OCI-LY3 (cell line): ENCODE measurements at regions not wholly inside any gene's neighbourhood (a gene's known extent, or its start where the extent isn't known, plus 50 kb on each side); places are given as distances from the start of the nearest gene placed in this dataset.
A peak's percentile ranks its signal among the peaks of the same experiment; 100 is the strongest.

ENCODE experiments used
- H2AFZ ChIP-seq: fragments of 200-600, 300-600 bp; shearing (Covaris generic); 2 replicates; pipeline ENCODE4 v1.6.0; 2014; ENCODE audit warnings: antibody characterized with exemption, low read depth, low read length
- H3K27ac ChIP-seq: fragments of 200-600, 300-600 bp; sonication (generic); 2 replicates; pipeline ENCODE4 v1.5.1; 2014; ENCODE audit warnings: mild to moderate bottlenecking, low read length, moderate library complexity, mixed read lengths
- H3K27me3 ChIP-seq: fragments of 200-600, 300-600 bp; sonication (generic); 2 replicates; pipeline ENCODE4 v1.6.1; 2014; ENCODE audit warnings: low read depth, low read length, mixed read lengths
- H3K36me3 ChIP-seq: fragments of 200-600, 300-600 bp; sonication (generic); replicated peaks from 2 replicates; pipeline ENCODE3; 2014; ENCODE audit warnings: low read depth, low read length, mixed read lengths
- H3K4me1 ChIP-seq: fragments of 300-600, 200-600 bp; sonication (generic); 2 replicates; pipeline ENCODE4 v1.6.1; 2014; ENCODE audit warnings: low read length, mixed read lengths
- H3K4me2 ChIP-seq: fragments of 200-600, 300-600 bp; sonication (generic); 2 replicates; pipeline ENCODE4 v1.6.1; 2014; ENCODE audit warnings: low read length, mixed read lengths
- H3K4me3 ChIP-seq: fragments of 300-600, 200-600 bp; sonication (generic); 2 replicates; pipeline ENCODE4 v1.5.1; 2014; ENCODE audit warnings: antibody characterized with exemption, mild to moderate bottlenecking, low read length, moderate library complexity
- H3K79me2 ChIP-seq: fragments of 300-600, 200-600 bp; shearing (Covaris generic); 2 replicates; pipeline ENCODE4 v1.6.1; 2014; ENCODE audit warnings: mild to moderate bottlenecking, low read length, mixed read lengths
- H3K9ac ChIP-seq: fragments of 300-600, 200-600 bp; shearing (Covaris generic); 2 replicates; pipeline ENCODE4 v1.6.0; 2014; ENCODE audit warnings: mild to moderate bottlenecking, low read length, moderate library complexity
- H3K9me3 ChIP-seq: fragments of 200-600, 300-600 bp; shearing (Covaris generic); 2 replicates; pipeline ENCODE4 v1.6.1; 2014; ENCODE audit warnings: low read length, mixed read lengths; ENCODE audit not compliant: insufficient read depth
- H4K20me1 ChIP-seq: fragments of 200-600, 300-600 bp; sonication (generic); 2 replicates; pipeline ENCODE4 v1.6.1; 2016; ENCODE audit warnings: low read length, mixed read lengths; ENCODE audit not compliant: insufficient read depth
- CTCF ChIP-seq: fragments of 200-600, 300-600 bp; sonication (generic); IDR thresholded peaks from 2 replicates; pipeline ENCODE4 v1.5.1; 2014; ENCODE audit warnings: antibody characterized with exemption, low read length, low read depth
- EZH2phosphoT487 ChIP-seq: fragments of 200-600 bp; shearing (Covaris generic); IDR thresholded peaks from 2 replicates; pipeline ENCODE4 v1.6.1; 2018; ENCODE audit warnings: antibody characterized with exemption, mixed run types, low read depth

- H3K27me3 ChIP-seq, result no peaks in the 10 kb centered on the region
- peaks cover 27% of the 10 kb centered on the region for H3K4me1 ChIP-seq
- peak overlapping the region; percentile 64 for H3K27ac ChIP-seq
- TF ChIP-seq EZH2phosphoT487, result no peak
- no peak for TF ChIP-seq CTCF
- peak overlapping the region; percentile 18; the same call in 1 of the 2 replicates for H2AFZ ChIP-seq
- H4K20me1 ChIP-seq, result no peaks in the 10 kb centered on the region
- H3K9ac ChIP-seq, result peak overlapping the region; percentile 36; the same call in 1 of the 2 replicates
- peak overlapping the region; percentile 48 for H3K4me3 ChIP-seq
- peak overlapping the region; percentile 51 for H3K4me2 ChIP-seq
- H3K9me3 ChIP-seq, result 0 out of 2 replicates have a peak, but pooled peaks cover 5% of the 10 kb centered on the region
- H3K79me2 ChIP-seq, result no peaks in the 10 kb centered on the region
- peaks cover 3% of the 10 kb centered on the region for H3K36me3 ChIP-seq
Observed at GRCh38 chr18:39414009-39414700, 1848.6 kb upstream of the CELF4 start.

- H2AFZ ChIP-seq, result peak overlapping the region; percentile 51; the same call in 1 of the 2 replicates
- H3K9ac ChIP-seq, result no peak overlapping the region
- H3K36me3 ChIP-seq, result no peaks in the 10 kb centered on the region
- no peak overlapping the region for H3K27ac ChIP-seq
- H3K79me2 ChIP-seq, result no peaks in the 10 kb centered on the region
- H3K4me1 ChIP-seq, result no peaks in the 10 kb centered on the region
- no peak overlapping the region for H3K4me2 ChIP-seq
- no peaks in the 10 kb centered on the region for H3K9me3 ChIP-seq
- no peak overlapping the region for H3K4me3 ChIP-seq
- no peak for TF ChIP-seq EZH2phosphoT487
- TF ChIP-seq CTCF, result no peak
- H3K27me3 ChIP-seq, result no peaks in the 10 kb centered on the region
- no peaks in the 10 kb centered on the region for H4K20me1 ChIP-seq
Observed at GRCh38 chr18:39406941-39407340, 1841.3 kb upstream of the CELF4 start.

GRCh38 chr18:39403121-39403520 is 1837.5 kb upstream of the CELF4 start:
- H3K79me2 ChIP-seq, result no peaks in the 10 kb centered on the region
- H2AFZ ChIP-seq, result no peak overlapping the region
- no peak overlapping the region for H3K9ac ChIP-seq
- no peaks in the 10 kb centered on the region for H3K36me3 ChIP-seq
- H3K4me3 ChIP-seq, result no peak overlapping the region
- H3K4me2 ChIP-seq, result no peak overlapping the region
- TF ChIP-seq CTCF (no peak), EZH2phosphoT487 (no peak)
- no peaks in the 10 kb centered on the region for H4K20me1 ChIP-seq
- H3K9me3 ChIP-seq, result no peaks in the 10 kb centered on the region
- H3K27me3 ChIP-seq, result no peaks in the 10 kb centered on the region
- H3K27ac ChIP-seq, result no peak overlapping the region
- no peaks in the 10 kb centered on the region for H3K4me1 ChIP-seq

GRCh38 chr18:39399662-39400061 is 1834.1 kb upstream of the CELF4 start:
- H3K79me2 ChIP-seq, result no peaks in the 10 kb centered on the region
- H2AFZ ChIP-seq, result no peak overlapping the region
- H3K36me3 ChIP-seq, result no peaks in the 10 kb centered on the region
- no peaks in the 10 kb centered on the region for H3K27me3 ChIP-seq
- no peak overlapping the region for H3K4me3 ChIP-seq
- H3K27ac ChIP-seq, result no peak overlapping the region
- H4K20me1 ChIP-seq, result no peaks in the 10 kb centered on the region
- H3K4me1 ChIP-seq, result no peaks in the 10 kb centered on the region
- H3K9ac ChIP-seq, result no peak overlapping the region
- H3K4me2 ChIP-seq, result no peak overlapping the region
- no peak for TF ChIP-seq CTCF
- TF ChIP-seq EZH2phosphoT487, result no peak
- H3K9me3 ChIP-seq, result no peaks in the 10 kb centered on the region
